Fibroblast of the aortic adventitia (primary cell): ENCODE measurements at regions not wholly inside any gene's neighbourhood (a gene's known extent, or its start where the extent isn't known, plus 50 kb on each side); places are given as distances from the start of the nearest gene placed in this dataset.
"Not testable (repeated sequence)": the region's sequence is repeated elsewhere in the genome, so short reads cannot be mapped to it uniquely, and the experiment has no call there.

Source experiments
- DNase-seq: peaks from one replicate; pipeline ENCODE4 v3.0.0-alpha.2; 2010; ENCODE audit warnings: low read depth
- H3K4me3 ChIP-seq: 2 replicates; pipeline ENCODE4 v1.5.1; 2011; ENCODE audit warnings: low read depth, mild to moderate bottlenecking, control low read depth, low read length, moderate library complexity
- TF ChIP-seq, protein P1 (sequence below): IDR thresholded peaks from 2 replicates; pipeline ENCODE4 v1.5.1; 2011; ENCODE audit warnings: mild to moderate bottlenecking, low read length, control low read depth, inconsistent platforms; ENCODE audit not compliant: insufficient read depth

DNA sequence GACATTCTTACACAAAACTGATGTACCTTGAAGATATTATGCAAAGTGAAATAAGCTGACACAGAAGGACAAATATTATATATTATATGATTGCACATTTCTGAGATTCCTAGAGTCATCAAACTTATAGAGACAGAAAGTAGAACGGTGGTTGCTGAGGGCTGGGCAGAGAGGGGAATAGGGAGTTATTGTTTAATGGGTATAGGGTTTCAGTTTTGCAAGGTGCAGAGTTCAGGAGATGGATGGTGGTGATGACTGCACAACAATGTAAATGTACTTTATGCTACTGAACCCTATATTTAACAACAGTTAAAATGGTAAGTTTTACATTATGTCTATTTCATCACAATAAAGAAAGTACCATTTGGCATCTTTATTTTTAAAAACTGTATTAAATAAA, 315.8 kb upstream of the POU5F2 start:
- DNase-seq: no peak
- H3K4me3 ChIP-seq: no peak overlapping the region
- TF ChIP-seq, protein P1, sequence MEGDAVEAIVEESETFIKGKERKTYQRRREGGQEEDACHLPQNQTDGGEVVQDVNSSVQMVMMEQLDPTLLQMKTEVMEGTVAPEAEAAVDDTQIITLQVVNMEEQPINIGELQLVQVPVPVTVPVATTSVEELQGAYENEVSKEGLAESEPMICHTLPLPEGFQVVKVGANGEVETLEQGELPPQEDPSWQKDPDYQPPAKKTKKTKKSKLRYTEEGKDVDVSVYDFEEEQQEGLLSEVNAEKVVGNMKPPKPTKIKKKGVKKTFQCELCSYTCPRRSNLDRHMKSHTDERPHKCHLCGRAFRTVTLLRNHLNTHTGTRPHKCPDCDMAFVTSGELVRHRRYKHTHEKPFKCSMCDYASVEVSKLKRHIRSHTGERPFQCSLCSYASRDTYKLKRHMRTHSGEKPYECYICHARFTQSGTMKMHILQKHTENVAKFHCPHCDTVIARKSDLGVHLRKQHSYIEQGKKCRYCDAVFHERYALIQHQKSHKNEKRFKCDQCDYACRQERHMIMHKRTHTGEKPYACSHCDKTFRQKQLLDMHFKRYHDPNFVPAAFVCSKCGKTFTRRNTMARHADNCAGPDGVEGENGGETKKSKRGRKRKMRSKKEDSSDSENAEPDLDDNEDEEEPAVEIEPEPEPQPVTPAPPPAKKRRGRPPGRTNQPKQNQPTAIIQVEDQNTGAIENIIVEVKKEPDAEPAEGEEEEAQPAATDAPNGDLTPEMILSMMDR: no peak

DNA sequence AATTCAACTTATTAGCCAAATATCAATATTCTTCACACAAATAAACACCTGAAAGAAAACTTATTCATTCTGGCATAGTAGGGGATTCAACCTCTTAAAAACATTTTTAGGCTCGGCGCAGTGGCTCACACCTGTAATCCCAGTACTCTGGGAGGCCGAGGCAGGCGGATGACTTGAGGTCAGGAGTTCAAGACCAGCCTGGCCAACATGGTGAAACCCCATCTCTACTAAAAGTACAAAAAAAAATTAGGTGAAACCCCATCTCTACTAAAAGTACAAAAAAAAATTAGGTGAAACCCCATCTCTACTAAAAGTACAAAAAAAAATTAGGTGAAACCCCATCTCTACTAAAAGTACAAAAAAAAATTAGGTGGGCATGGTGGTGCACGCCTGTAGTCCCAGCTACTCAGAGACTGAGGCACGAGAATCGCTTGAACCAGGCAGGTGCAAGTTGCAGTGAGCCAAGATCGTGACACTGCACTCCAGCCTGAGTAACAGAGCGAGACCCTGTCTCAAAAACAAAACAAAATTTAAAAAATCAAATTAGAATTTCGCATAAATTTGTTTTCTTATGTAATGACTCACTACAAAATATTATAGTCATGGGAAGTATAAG, 308.0 kb upstream of the POU5F2 start:
- DNase-seq: not testable (repeated sequence)

DNA sequence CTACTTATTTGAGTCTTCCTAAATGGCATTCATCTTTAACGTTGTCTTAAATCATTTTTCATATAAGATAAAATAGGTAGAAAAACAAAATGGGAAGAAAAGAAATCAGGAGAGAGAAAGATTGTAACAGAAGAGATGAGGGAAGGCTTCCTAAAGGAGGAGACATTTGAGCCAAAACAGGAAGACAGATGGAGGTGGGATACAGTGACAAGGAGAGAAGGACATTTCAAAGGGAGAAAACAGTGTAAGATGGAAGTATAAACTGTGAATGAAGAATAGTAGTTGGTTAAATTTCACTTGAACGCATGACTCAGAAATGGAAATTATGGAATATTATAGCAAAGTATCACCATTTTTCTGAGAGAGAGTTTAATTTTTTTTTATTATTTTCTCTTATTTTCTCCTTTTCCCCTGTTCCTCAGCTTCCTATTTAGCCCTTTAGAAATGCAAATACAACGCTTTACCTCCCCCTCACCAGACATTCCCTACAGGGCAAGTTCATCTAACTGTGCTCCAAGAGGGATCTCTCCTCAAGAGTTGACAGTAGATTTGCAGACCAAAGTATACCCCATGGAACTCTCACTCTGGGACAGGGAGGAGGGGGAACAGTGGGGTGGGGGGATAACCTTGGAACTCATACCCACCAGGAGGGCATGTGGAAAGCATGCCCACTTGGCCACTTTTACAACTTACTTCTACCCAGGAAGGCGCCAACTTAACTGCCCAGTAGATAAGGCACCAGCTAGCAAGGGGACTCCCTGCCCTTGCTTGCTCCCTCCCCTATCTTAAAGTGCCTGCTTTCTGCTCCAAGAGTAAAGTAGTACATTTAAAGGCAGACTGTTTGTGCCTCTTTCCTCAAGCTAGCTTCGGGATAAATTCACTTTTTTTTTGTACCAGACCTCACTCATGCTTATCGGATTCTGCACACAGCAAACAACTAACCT, 304.7 kb upstream of the POU5F2 start:
- TF ChIP-seq, protein P1: no peak
- DNase-seq: no peak
- no peak overlapping the region for H3K4me3 ChIP-seq

More for the DNA sequence above, 308.0 kb upstream of the POU5F2 start:
- H3K4me3 ChIP-seq: not testable (repeated sequence)

DNA sequence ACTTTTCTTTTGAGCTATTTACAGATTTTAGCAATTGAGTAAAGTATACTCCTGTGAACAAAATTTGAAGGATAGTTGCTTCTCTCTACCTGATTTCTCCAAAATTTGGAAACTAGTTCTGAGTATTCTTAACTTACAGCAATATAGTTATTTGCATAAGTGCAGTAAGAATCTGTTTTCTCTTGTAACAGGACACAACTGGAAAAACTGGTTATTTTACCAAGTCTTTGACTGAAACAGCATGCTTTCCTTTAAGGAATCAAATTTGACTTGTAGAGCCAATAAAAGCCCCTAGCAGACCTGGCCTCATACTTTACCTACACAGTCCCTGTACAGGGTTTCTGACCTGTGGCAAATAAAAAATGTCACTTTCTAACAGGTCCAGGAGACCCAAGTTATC, 301.9 kb upstream of the POU5F2 start:
- no peak for DNase-seq
- TF ChIP-seq, protein P1: no peak
- H3K4me3 ChIP-seq: no peak overlapping the region

DNA sequence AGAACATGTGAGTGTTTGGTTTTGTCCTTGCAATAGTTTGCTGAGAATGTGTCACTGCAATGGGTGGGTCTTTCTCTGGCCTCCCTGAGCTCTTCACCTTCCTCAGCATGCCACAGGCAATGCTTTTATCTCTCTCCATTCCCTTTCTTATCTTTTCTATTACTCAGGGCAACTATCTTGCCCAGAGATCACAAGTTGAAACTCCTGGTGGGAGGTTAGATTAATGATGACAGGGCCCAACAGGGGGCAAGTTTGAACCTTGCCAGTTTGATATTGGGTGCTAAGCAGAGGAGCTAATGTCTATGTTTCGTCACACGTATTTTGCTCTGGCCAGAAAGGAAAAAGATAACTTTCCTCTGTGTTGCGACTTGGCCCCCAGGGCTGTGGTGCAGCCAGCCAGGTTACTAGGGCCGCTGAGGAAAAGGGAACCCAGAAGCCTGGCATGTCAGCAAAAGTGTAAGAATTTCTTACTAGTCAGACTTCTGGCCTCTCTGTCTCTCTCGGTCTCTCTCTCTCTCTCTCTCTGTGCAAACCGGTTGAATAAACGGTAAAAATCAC, 299.3 kb upstream of the POU5F2 start:
- H3K4me3 ChIP-seq: no peak overlapping the region
- no peak for DNase-seq
- TF ChIP-seq, protein P1: no peak

DNA sequence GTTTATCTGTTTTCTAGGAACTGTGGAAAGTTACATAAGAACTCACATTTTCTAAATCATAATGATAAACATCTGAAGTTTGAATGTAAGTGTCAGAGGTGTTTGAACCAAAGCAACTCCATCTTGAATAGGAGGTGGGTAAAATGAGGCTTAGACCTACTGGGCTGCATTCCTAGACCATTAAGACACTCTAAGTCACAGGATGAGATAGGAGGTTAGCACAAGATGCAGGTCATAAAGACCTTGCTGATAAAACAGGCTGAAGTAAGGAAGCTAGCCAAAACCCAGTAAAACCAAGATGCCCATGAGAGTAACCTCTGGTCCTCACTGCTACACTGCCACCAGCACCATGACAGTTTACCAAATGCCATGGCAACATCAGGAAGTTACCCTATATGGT, 297.7 kb upstream of the POU5F2 start:
- no peak for DNase-seq
- TF ChIP-seq, protein P1: no peak
- no peak overlapping the region for H3K4me3 ChIP-seq

DNA sequence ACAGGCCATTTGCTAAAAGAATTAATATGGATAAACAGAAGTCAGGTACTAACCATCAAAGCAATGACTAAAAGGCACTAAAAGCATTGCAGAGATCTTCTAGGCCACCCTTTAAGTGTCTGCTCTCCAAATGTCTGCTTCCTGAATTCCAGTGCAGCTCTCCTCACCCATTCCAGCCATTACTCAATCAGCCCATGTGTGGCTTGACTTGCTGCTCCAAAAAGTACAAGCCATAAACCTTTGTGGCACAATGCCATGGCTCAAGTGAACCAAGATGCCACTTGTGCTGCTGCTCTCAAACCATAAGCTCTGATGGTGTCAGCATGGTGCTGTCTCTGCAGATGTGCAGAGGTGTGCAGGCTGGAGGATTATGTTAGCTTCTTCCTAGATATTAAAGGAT, 290.2 kb upstream of the POU5F2 start:
- TF ChIP-seq, protein P1: no peak
- peak; percentile 24 for DNase-seq
- no peak overlapping the region for H3K4me3 ChIP-seq
